ENCODE measurements at regions not wholly inside any gene's neighbourhood (a gene's known extent, or its start where the extent isn't known, plus 50 kb on each side); places are given as distances from the start of the nearest gene placed in this dataset.

DNA sequence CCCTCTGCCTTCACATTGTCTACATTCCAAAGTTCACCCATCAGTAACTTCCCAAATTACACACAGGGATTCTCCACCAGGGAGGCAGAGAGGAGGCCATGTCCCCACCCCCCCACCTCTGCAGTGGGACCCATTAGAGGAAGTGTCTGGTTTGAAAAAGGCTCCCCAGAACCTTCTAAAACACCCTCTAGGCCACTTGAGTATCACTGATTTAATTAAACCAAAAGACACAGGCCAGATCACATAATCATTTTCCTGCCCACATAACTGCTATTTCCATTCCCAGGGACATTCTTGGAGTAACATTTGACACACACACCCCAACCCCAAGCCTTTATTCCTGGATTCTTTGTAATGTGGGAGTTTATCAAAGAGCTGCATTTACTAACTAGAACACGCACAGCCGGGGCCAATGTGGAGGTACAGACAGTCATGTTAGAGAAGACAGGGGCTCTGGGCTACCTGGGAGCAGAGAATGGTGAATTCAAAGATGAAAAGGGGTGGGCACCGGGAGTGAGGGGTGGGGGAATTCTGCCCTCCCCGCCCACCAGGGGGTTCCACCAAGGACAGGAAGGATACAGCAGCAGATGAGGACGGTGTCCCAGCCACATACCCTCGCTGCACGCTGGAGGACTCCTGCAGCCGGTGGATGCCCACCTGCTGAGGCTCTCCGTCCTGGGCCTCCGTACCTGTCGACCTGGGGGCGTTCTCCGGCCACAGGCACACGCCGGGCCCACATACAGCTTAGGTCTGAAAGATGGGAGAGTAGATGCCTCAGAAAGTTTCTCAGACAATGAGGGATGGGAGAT, 201.4 kb upstream of the CTNNB1 start:
- Mint-ChIP-seq H3K27ac (no peak overlapping the region), H3K9me3 (ENCODE audit: low read depth) (no peaks in the 10 kb centered on the region), H3K36me3 (no peaks in the 10 kb centered on the region), H3K4me1 (ENCODE audit: low read depth) (peaks cover 11% of the 10 kb centered on the region), H3K27me3 (no peaks in the 10 kb centered on the region), H3K4me3 (no peak overlapping the region)

- Mint-ChIP-seq H3K27ac (no peak overlapping the region), H3K9me3 (ENCODE audit: low read depth) (no peaks in the 10 kb centered on the region), H3K36me3 (no peaks in the 10 kb centered on the region), H3K4me1 (ENCODE audit: low read depth) (peaks cover 11% of the 10 kb centered on the region), H3K27me3 (no peaks in the 10 kb centered on the region), H3K4me3 (no peak overlapping the region)
Observed at GRCh38 chr3:40999682-41000081, 199.6 kb upstream of the CTNNB1 start.

DNA sequence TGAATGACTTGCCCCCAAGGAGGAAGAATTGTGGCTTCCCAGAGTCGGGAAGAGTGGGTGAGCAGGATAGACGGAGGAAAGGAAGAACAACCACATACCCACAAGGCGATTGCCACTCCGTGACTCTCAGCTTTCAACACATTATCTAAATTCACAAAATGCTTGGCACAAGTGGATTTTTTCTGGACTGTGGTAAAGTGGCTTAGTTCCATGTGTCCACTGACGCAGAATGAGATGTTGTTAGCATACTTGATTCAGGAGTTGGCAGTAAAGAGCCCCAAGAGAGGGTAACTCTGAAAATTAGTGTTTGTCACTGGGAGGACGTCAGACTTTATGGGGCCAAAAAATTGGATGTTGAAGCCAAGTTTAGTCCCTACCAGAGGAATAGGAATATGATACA, 198.8 kb upstream of the CTNNB1 start:
- H3K9me3 Mint-ChIP-seq (ENCODE audit: low read depth), result no peaks in the 10 kb centered on the region
- H3K27me3 Mint-ChIP-seq, result no peaks in the 10 kb centered on the region
- no peak overlapping the region for H3K4me3 Mint-ChIP-seq
- no peak overlapping the region for H3K27ac Mint-ChIP-seq
- H3K4me1 Mint-ChIP-seq (ENCODE audit: low read depth), result peaks cover 11% of the 10 kb centered on the region
- H3K36me3 Mint-ChIP-seq, result no peaks in the 10 kb centered on the region

DNA sequence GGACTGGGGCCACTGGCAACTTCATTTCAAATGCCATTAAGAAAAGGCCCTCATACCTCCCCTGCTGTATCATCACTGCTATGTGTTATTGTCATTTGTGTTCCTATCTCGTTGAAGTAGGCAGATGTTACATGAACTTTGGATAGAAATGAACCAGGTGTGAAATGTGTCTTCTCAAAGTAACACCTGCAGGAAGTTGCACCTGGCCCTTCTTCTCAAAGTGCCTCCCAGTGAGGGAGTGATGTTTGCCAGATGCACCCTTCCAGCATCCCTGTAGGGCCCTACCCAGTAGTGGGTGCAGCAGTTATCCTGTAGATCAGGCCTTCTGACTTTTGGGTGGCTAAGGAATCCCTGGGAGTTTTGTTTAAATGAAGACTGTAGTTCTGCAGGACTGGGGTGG, 197.7 kb upstream of the CTNNB1 start:
- H3K4me1 Mint-ChIP-seq (ENCODE audit: low read depth), result peaks cover 11% of the 10 kb centered on the region
- H3K27ac Mint-ChIP-seq, result no peak overlapping the region
- no peaks in the 10 kb centered on the region for H3K9me3 Mint-ChIP-seq (ENCODE audit: low read depth)
- no peaks in the 10 kb centered on the region for H3K36me3 Mint-ChIP-seq
- H3K4me3 Mint-ChIP-seq, result no peak overlapping the region
- H3K27me3 Mint-ChIP-seq, result no peaks in the 10 kb centered on the region

DNA sequence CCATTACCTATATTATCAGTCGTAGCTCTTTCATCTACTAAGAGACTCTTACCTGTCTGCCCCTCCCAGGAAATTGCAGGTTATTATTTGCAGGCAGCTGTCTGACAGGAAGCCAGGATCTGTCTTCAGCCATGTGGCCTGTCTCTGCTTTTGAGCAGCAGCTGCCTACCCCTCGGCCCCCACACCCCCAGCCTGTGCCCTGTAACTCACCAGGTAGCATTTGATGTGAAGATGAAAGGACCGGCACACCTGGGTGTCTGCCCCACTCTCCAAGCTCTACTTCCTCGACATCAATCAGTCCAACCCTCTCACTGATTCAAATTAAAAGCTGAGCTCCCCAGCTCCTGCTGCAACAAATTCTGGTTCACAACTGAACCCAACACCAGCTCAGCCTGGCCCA, 197.2 kb upstream of the CTNNB1 start:
- Mint-ChIP-seq H3K4me3 (no peak overlapping the region), H3K4me1 (ENCODE audit: low read depth) (peaks cover 11% of the 10 kb centered on the region), H3K36me3 (no peaks in the 10 kb centered on the region), H3K27ac (no peak overlapping the region), H3K27me3 (no peaks in the 10 kb centered on the region), H3K9me3 (ENCODE audit: low read depth) (no peaks in the 10 kb centered on the region)

GRCh38 chr3:41007399-41007798, 191.9 kb upstream of the CTNNB1 start:
- Mint-ChIP-seq H3K27me3 (peaks cover 7% of the 10 kb centered on the region), H3K4me3 (no peak overlapping the region), H3K36me3 (peaks cover 8% of the 10 kb centered on the region), H3K4me1 (ENCODE audit: low read depth) (peaks cover 5% of the 10 kb centered on the region), H3K9me3 (ENCODE audit: low read depth) (peaks cover 11% of the 10 kb centered on the region), H3K27ac (no peak overlapping the region)

DNA sequence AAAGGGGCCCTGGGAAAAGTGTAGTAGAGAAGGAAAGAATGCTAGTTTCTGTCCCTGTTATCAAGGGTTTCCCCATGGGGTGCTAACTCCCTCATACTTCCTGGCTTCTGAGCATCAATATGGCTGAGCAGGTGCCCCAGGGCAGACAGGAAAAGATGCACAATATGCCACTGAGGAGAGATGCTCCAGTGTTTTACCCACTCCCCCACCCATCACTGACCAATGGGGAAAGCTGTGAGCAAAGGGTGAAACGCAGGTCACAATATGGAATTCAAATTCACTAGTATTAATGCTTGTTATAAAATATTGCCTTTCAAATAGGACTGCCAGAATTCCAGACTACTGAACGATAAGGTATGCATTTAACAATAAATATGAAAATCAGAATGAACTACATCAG, 187.5 kb upstream of the CTNNB1 start:
- Mint-ChIP-seq H3K4me3 (no peak overlapping the region), H3K36me3 (peaks cover 8% of the 10 kb centered on the region), H3K9me3 (ENCODE audit: low read depth) (peaks cover 11% of the 10 kb centered on the region), H3K27ac (no peak overlapping the region), H3K4me1 (ENCODE audit: low read depth) (no peaks in the 10 kb centered on the region), H3K27me3 (peaks cover 14% of the 10 kb centered on the region)

- no peak overlapping the region for H3K27ac Mint-ChIP-seq
- no peak overlapping the region for H3K4me3 Mint-ChIP-seq
- no peaks in the 10 kb centered on the region for H3K36me3 Mint-ChIP-seq
- H3K9me3 Mint-ChIP-seq (ENCODE audit: low read depth), result no peaks in the 10 kb centered on the region
- H3K4me1 Mint-ChIP-seq (ENCODE audit: low read depth), result no peaks in the 10 kb centered on the region
- peaks cover 2% of the 10 kb centered on the region for H3K27me3 Mint-ChIP-seq
Observed at GRCh38 chr3:41018855-41019254, 180.4 kb upstream of the CTNNB1 start.

DNA sequence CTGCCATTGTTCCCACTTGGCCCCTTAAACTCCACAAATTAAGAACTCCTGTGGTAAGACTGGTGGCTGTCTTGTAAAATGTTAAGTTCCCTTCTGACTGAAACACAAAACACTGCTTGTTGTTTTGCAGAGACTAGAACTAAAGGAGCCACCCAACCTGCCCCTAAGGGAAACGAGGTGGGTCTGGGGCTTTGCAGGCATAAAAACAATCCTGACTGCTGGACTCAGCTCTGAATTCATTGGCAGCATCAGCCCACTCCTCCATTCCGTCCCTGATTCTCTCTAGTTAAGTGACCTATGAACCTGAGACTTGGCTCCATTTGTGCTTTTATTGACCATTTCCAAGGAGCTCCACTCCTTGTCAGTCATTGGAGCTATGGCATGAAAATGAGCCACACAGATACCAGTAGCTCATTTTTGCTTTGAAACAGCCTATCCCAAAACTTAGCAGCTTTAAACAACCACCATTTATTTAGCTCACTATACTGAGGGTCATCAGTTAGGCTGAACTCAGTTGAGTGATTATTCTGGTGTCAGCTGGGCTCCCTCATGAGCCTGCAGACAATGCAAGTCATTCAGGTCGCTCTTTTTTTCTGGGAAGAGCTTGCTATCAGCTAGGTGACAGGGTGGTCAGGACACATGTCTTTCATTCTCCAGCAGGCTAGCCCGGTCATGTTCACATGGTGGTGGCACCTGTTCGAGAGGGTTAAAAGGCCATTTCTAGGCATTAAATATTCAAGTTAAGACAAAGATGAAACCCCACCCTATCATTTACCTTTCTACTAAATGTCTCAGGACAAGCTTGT, 175.1 kb upstream of the CTNNB1 start:
- H3K27ac Mint-ChIP-seq, result no peak overlapping the region
- no peaks in the 10 kb centered on the region for H3K27me3 Mint-ChIP-seq
- no peaks in the 10 kb centered on the region for H3K9me3 Mint-ChIP-seq (ENCODE audit: low read depth)
- no peak overlapping the region for H3K4me3 Mint-ChIP-seq
- no peaks in the 10 kb centered on the region for H3K4me1 Mint-ChIP-seq (ENCODE audit: low read depth)
- H3K36me3 Mint-ChIP-seq, result no peaks in the 10 kb centered on the region

GRCh38 chr3:41026394-41027177, 172.7 kb upstream of the CTNNB1 start:
- Mint-ChIP-seq H3K36me3 (no peaks in the 10 kb centered on the region), H3K4me3 (no peak overlapping the region), H3K27me3 (no peaks in the 10 kb centered on the region), H3K4me1 (ENCODE audit: low read depth) (no peaks in the 10 kb centered on the region), H3K9me3 (ENCODE audit: low read depth) (no peaks in the 10 kb centered on the region), H3K27ac (no peak overlapping the region)

DNA sequence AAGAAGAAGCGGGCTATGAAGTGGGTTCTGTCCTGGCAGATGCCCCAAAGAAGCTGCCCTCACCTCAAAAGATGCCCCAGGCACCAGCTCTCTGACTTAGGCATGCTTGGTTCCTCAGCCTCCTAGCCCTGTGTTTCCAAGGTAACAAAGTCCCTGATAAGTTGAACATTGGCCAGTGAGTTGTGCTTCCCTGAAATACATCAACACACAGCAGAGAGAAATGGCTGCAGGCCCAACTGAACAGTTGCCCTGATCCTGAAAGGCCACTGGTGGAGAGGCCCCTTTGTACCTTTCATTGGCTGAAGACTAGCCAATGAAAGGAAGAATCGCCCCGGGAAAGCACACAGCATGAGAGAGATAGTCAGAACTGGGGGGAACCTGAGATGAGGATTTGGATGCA, 169.9 kb upstream of the CTNNB1 start:
- no peaks in the 10 kb centered on the region for H3K9me3 Mint-ChIP-seq (ENCODE audit: low read depth)
- H3K27me3 Mint-ChIP-seq, result no peaks in the 10 kb centered on the region
- H3K4me3 Mint-ChIP-seq, result no peak overlapping the region
- H3K4me1 Mint-ChIP-seq (ENCODE audit: low read depth), result no peaks in the 10 kb centered on the region
- H3K27ac Mint-ChIP-seq, result no peak overlapping the region
- no peaks in the 10 kb centered on the region for H3K36me3 Mint-ChIP-seq

- Mint-ChIP-seq H3K9me3 (ENCODE audit: low read depth) (no peaks in the 10 kb centered on the region), H3K4me3 (no peak overlapping the region), H3K4me1 (ENCODE audit: low read depth) (no peaks in the 10 kb centered on the region), H3K27me3 (no peaks in the 10 kb centered on the region), H3K27ac (no peak overlapping the region), H3K36me3 (no peaks in the 10 kb centered on the region)
Observed at GRCh38 chr3:41030220-41030619, 169.1 kb upstream of the CTNNB1 start.

DNA sequence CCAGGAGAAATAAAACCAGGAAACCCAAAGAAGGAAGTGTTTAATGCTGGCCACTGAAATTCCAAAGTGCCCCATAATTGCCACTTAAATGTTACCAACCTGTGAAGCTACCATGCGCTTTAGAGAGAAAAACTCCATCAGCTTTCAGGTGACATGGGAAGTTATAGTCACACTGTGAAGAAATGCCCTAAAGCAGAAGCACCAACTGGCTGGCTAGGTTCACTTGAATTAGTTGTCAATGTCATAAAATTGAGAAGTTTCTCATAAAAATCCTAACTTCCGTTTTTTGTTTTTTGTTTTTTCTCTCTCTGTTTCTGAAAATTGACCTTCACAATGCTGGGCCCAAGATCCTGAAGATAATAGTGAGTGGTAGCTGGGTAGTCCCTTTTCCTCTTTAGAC, 167.9 kb upstream of the CTNNB1 start:
- no peaks in the 10 kb centered on the region for H3K36me3 Mint-ChIP-seq
- H3K9me3 Mint-ChIP-seq (ENCODE audit: low read depth), result no peaks in the 10 kb centered on the region
- H3K4me1 Mint-ChIP-seq (ENCODE audit: low read depth), result no peaks in the 10 kb centered on the region
- H3K4me3 Mint-ChIP-seq, result no peak overlapping the region
- H3K27ac Mint-ChIP-seq, result no peak overlapping the region
- H3K27me3 Mint-ChIP-seq, result no peaks in the 10 kb centered on the region

GRCh38 chr3:41033956-41034519, 165.3 kb upstream of the CTNNB1 start:
- Mint-ChIP-seq H3K4me3 (no peak overlapping the region), H3K36me3 (no peaks in the 10 kb centered on the region), H3K27ac (no peak overlapping the region), H3K4me1 (ENCODE audit: low read depth) (no peaks in the 10 kb centered on the region), H3K27me3 (peaks cover 2% of the 10 kb centered on the region), H3K9me3 (ENCODE audit: low read depth) (no peaks in the 10 kb centered on the region)

Data from activated naive CD8-positive, alpha-beta T cell (primary cell).